SK-N-SH (cell line): ENCODE measurements at regions not wholly inside any gene's neighbourhood (a gene's known extent, or its start where the extent isn't known, plus 50 kb on each side); places are given as distances from the start of the nearest gene placed in this dataset.
A peak's percentile ranks its signal among the peaks of the same experiment; 100 is the strongest.

Experiments
- CTCF ChIA-PET: fragments of 300-600, 350-600 bp; formaldehyde crosslinking; extraction: SDS; loops from one replicate; lab custom pipeline; 2021; lab: Yijun Ruan, JAX
- POLR2A ChIA-PET: fragments of 350-600 bp; sonication (Branson Sonifier 250); formaldehyde crosslinking; extraction: SDS; loops from one replicate; lab custom pipeline; 2020; ENCODE audit warnings: antibody characterized with exemption, inconsistent platforms; lab: Yijun Ruan, JAX
- DNase-seq: peaks from one replicate; pipeline ENCODE4 v3.0.0; 2012
- H2AFZ ChIP-seq: fragments of 200-600 bp; sonication (generic); 2 replicates; pipeline ENCODE4 v1.8.1; 2016; ENCODE audit warnings: antibody characterized with exemption, mild to moderate bottlenecking, low read depth
- H3F3A ChIP-seq: fragments of 200-600 bp; sonication (generic); replicated peaks from 2 replicates; pipeline ENCODE3; 2016; ENCODE audit warnings: antibody characterized with exemption, mild to moderate bottlenecking; ENCODE audit not compliant: insufficient read depth
- H3K27ac ChIP-seq, 2 experiments: fragments of 200-500 bp in 1 of 2; fragments of 200-600 bp in 1 of 2; sonication (Bioruptor generic) in 1 of 2; sonication (generic), shearing (Covaris generic) in 1 of 2; 2 replicates each; pipeline versions ENCODE4 v1.5.1 to v1.6.1; 2014 to 2016; ENCODE audit warnings: low read depth in 2 of 2, inconsistent platforms in 1 of 2, low read length in 1 of 2, mild to moderate bottlenecking in 1 of 2, mixed read lengths in 1 of 2
- H3K27me3 ChIP-seq: fragments of 200-600 bp; sonication (generic), shearing (Covaris generic); 2 replicates; pipeline ENCODE4 v1.6.1; 2016; ENCODE audit warnings: mixed run types; ENCODE audit not compliant: insufficient read depth
- H3K36me3 ChIP-seq, 2 experiments: fragments of 200-500 bp in 1 of 2; fragments of 200-600 bp in 1 of 2; sonication (Bioruptor generic) in 1 of 2; sonication (generic) in 1 of 2; replicated peaks in 1 of 2; 2 replicates each; pipeline versions ENCODE3 to v1.5.1; 2014 to 2016; ENCODE audit warnings: low read length in 1 of 2, mild to moderate bottlenecking in 1 of 2; ENCODE audit not compliant: insufficient read depth in 2 of 2, control insufficient read depth in 1 of 2
- H3K4me1 ChIP-seq, 2 experiments: fragments of 200-500 bp in 1 of 2; fragments of 200-600 bp in 1 of 2; sonication (Bioruptor generic) in 1 of 2; sonication (generic), shearing (Covaris generic) in 1 of 2; 2 replicates each; pipeline versions ENCODE4 v1.5.1 to v1.6.1; 2014 to 2016; ENCODE audit warnings: low read depth in 1 of 2, low read length in 1 of 2, mixed run types in 1 of 2; ENCODE audit not compliant: insufficient read depth in 2 of 2, control insufficient read depth in 1 of 2
- H3K4me2 ChIP-seq: fragments of 200-600 bp; sonication (generic), shearing (Covaris generic); 2 replicates; pipeline ENCODE4 v1.6.1; 2017; ENCODE audit warnings: mixed run types
- H3K4me3 ChIP-seq, 2 experiments: fragments of 200-500 bp in 1 of 2; fragments of 200-600 bp in 1 of 2; sonication (Bioruptor generic) in 1 of 2; sonication (generic), shearing (Covaris generic) in 1 of 2; 2 replicates each; pipeline versions ENCODE4 v1.5.1 to v1.8.1; 2014 to 2016; ENCODE audit warnings: low read depth in 2 of 2, inconsistent platforms in 1 of 2, low read length in 1 of 2, mild to moderate bottlenecking in 1 of 2, mixed read lengths in 1 of 2, moderate library complexity in 1 of 2
- H3K79me2 ChIP-seq: fragments of 200-600 bp; sonication (generic); 2 replicates; pipeline ENCODE4 v1.8.1; 2017; ENCODE audit warnings: mild to moderate bottlenecking; ENCODE audit not compliant: insufficient read depth
- H3K9ac ChIP-seq: fragments of 200-600 bp; sonication (generic); 2 replicates; pipeline ENCODE4 v1.6.1; 2017; ENCODE audit warnings: mixed run types
- H3K9me2 ChIP-seq: fragments of 200-600 bp; sonication (generic); 2 replicates; pipeline ENCODE4 v1.6.1; 2017; ENCODE audit warnings: mixed run types
- H3K9me3 ChIP-seq: fragments of 200-600 bp; sonication (generic); 2 replicates; pipeline ENCODE4 v1.6.1; 2017; ENCODE audit warnings: mixed run types, mild to moderate bottlenecking, moderate library complexity
- H4K20me1 ChIP-seq: fragments of 200-600 bp; sonication (generic); 2 replicates; pipeline ENCODE4 v1.6.1; 2017; ENCODE audit warnings: mild to moderate bottlenecking, mixed run types; ENCODE audit not compliant: insufficient read depth
- CHD2 ChIP-seq: fragments of 150-350 bp; IDR thresholded peaks from 2 replicates; pipeline ENCODE4 v1.6.1; 2018; ENCODE audit warnings: low read length; ENCODE audit not compliant: partially characterized antibody
- CTCF ChIP-seq: fragments of 200-600 bp; sonication (generic); IDR thresholded peaks from 2 replicates; pipeline ENCODE4 v1.6.1; 2017; ENCODE audit warnings: antibody characterized with exemption, mild to moderate bottlenecking, moderate library complexity
- ELF1 ChIP-seq: IDR thresholded peaks from 2 replicates; pipeline ENCODE4 v1.4.0; 2012
- EP300 ChIP-seq, 2 experiments: IDR thresholded peaks; 2 replicates each; pipeline versions ENCODE4 v1.4.0 to v1.6.1; 2012; ENCODE audit warnings: borderline replicate concordance in 1 of 2, low read depth in 1 of 2, low read length in 1 of 2
- EZH2phosphoT487 ChIP-seq: fragments of 200-600 bp; sonication (generic); IDR thresholded peaks from 2 replicates; pipeline ENCODE4 v1.6.1; 2017; ENCODE audit warnings: low read depth, mixed run types, mild to moderate bottlenecking, antibody characterized with exemption, moderate library complexity, borderline replicate concordance
- FOSL2 ChIP-seq: IDR thresholded peaks from 2 replicates; pipeline ENCODE4 v1.4.0; 2012; ENCODE audit warnings: low read depth, mild to moderate bottlenecking, moderate library complexity, borderline replicate concordance
- FOXM1 ChIP-seq: IDR thresholded peaks from 2 replicates; pipeline ENCODE4 v1.4.0; 2012; ENCODE audit warnings: low read depth, mild to moderate bottlenecking
- GABPA ChIP-seq: IDR thresholded peaks from 2 replicates; pipeline ENCODE4 v1.4.0; 2012; ENCODE audit warnings: low read depth, mild to moderate bottlenecking
- JUND ChIP-seq: IDR thresholded peaks from 2 replicates; pipeline ENCODE4 v1.4.0; 2012
- MAX ChIP-seq: IDR thresholded peaks from 2 replicates; pipeline ENCODE4 v1.4.0; 2012; ENCODE audit warnings: low read depth
- MEF2A ChIP-seq: IDR thresholded peaks from 2 replicates; pipeline ENCODE4 v1.4.0; 2012; ENCODE audit warnings: low read depth, borderline replicate concordance
- MXI1 ChIP-seq: IDR thresholded peaks from 2 replicates; pipeline ENCODE4 v1.6.1; 2012; ENCODE audit warnings: mild to moderate bottlenecking, low read depth, low read length, improper control_type of control experiment
- NFIC ChIP-seq: IDR thresholded peaks from 2 replicates; pipeline ENCODE4 v1.4.0; 2012; ENCODE audit warnings: borderline replicate concordance
- NRF1 ChIP-seq: IDR thresholded peaks from 2 replicates; pipeline ENCODE4 v1.6.1; 2012; ENCODE audit warnings: low read depth, mild to moderate bottlenecking, low read length
- POLR2AphosphoS5 ChIP-seq: IDR thresholded peaks from 2 replicates; pipeline ENCODE4 v1.6.1; 2012; ENCODE audit warnings: low read depth, low read length
- RAD21 ChIP-seq: IDR thresholded peaks from 2 replicates; pipeline ENCODE4 v1.6.1; 2012; ENCODE audit warnings: mild to moderate bottlenecking, low read length
- RCOR1 ChIP-seq: fragments of 150-350 bp; IDR thresholded peaks from 2 replicates; pipeline ENCODE4 v1.6.1; 2017; ENCODE audit warnings: antibody characterized with exemption, low read length
- RXRA ChIP-seq: IDR thresholded peaks from 2 replicates; pipeline ENCODE4 v1.4.0; 2012; ENCODE audit warnings: low read depth, mild to moderate bottlenecking, borderline replicate concordance
- SIN3A ChIP-seq: IDR thresholded peaks from 2 replicates; pipeline ENCODE4 v1.6.1; 2012; ENCODE audit warnings: low read depth, mild to moderate bottlenecking, low read length, moderate library complexity, borderline replicate concordance
- TAF1 ChIP-seq: IDR thresholded peaks from 2 replicates; pipeline ENCODE4 v1.6.1; 2012; ENCODE audit warnings: low read depth, mild to moderate bottlenecking, low read length, moderate library complexity, borderline replicate concordance
- TCF12 ChIP-seq: IDR thresholded peaks from 2 replicates; pipeline ENCODE4 v1.4.0; 2012
- TEAD4 ChIP-seq: IDR thresholded peaks from 2 replicates; pipeline ENCODE4 v1.4.0; 2012; ENCODE audit warnings: mild to moderate bottlenecking, borderline replicate concordance; ENCODE audit not compliant: insufficient read depth
- USF2 ChIP-seq: fragments of 150-350 bp; IDR thresholded peaks from 2 replicates; pipeline ENCODE4 v1.6.1; 2017; ENCODE audit warnings: antibody characterized with exemption, low read length, low read depth, borderline replicate concordance
- WGBS: methylation state at CpG from one replicate; pipeline ENCODE4 v1.1.6; 2017; ENCODE audit warnings: low lambda C conversion rate; 5-methylcytosine and 5-hydroxymethylcytosine counted together
- TF ChIP-seq, protein P1 (sequence below): IDR thresholded peaks from 2 replicates; pipeline ENCODE4 v1.4.0; 2012; ENCODE audit warnings: low read depth, borderline replicate concordance
- TF ChIP-seq, protein P2 (sequence below): IDR thresholded peaks from 2 replicates; pipeline ENCODE4; 2012

DNA sequence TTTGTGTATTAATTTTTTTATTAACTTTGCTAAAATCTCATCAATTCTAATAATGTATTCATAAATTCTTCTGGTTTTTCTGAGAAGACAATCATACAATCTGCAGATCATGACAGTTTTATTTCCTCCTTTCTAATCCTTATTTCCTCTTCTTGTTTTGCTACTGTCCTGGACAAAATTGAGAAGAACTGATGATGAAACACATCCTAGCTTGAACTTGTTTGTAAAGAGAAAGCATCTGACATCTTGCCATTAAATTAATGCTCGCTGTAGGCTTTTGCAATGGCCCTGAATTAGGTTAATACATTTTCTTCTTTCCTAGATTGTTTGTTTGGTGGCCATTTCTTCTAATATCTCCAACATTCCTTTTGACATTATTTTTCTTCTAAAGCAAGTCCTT is 110.9 kb upstream of the TPM1 start:
- Histone ChIP-seq H3K4me2 (0 out of 2 replicates have a peak overlapping the region, but pooled peaks have one; percentile 28), H3K4me1 (peaks cover 46 to 49% of the 10 kb centered on the region in 2 experiments), H3F3A (peaks cover 86% of the 10 kb centered on the region), H2AFZ (no peak overlapping the region), H3K27ac (peak overlapping the region; percentile 94 to 95; a peak in 3 of 4 replicates), H3K9me2 (no peaks in the 10 kb centered on the region), H3K79me2 (peaks cover 6% of the 10 kb centered on the region; the same call in 1 of the 2 replicates)
- 97% methylated on average over 1 of the region's 1 CpG for WGBS
- CTCF ChIA-PET: interaction anchor here (0.8 to 1.2 kb wide), 3 partner anchors 19 to 149 kb away, joined by 3 to 4 read pairs (median 3); no protein-coding TSS in a partner anchor
- no peak for TF ChIP-seq NRF1
- TF ChIP-seq RAD21: no peak
- TF ChIP-seq CHD2: no peak
- TF ChIP-seq SIN3A: no peak
- TF ChIP-seq EZH2phosphoT487: no peak
- TF ChIP-seq, all 33 proteins: peak for 0
- no peaks in the 10 kb centered on the region for H4K20me1 ChIP-seq
- POLR2A ChIA-PET: no interaction called here
- no peak overlapping the region for H3K4me3 ChIP-seq
- H3K36me3 ChIP-seq: no peaks in the 10 kb centered on the region
- peak overlapping the region; percentile 61; the same call in 1 of the 2 replicates for H3K9ac ChIP-seq
- H3K27me3 ChIP-seq: no peaks in the 10 kb centered on the region
- DNase-seq: no peak
- no peaks in the 10 kb centered on the region for H3K9me3 ChIP-seq

- Histone ChIP-seq H3K27ac (peak overlapping the region; percentile 94 to 95; a peak in 3 of 4 replicates), H3K4me2 (peak overlapping the region; percentile 70; the same call in 1 of the 2 replicates), H3K27me3 (no peaks in the 10 kb centered on the region), H3K4me3 (no peak overlapping the region), H3F3A (peaks cover 78% of the 10 kb centered on the region), H3K9me3 (no peaks in the 10 kb centered on the region), H3K9me2 (no peaks in the 10 kb centered on the region), H4K20me1 (no peaks in the 10 kb centered on the region), H2AFZ (no peak overlapping the region), H3K79me2 (peaks cover 6% of the 10 kb centered on the region; the same call in 1 of the 2 replicates), H3K36me3 (no peaks in the 10 kb centered on the region), H3K4me1 (peaks cover 46% of the 10 kb centered on the region in 2 experiments), H3K9ac (peak overlapping the region; percentile 61; the same call in 1 of the 2 replicates)
- CTCF ChIA-PET: interaction anchor here (0.8 to 1.6 kb wide), 3 partner anchors 116 to 150 kb away, joined by 3 to 9 read pairs (median 3); no protein-coding TSS in a partner anchor
- no peak for DNase-seq
- 0% methylated on average over 1 of the region's 1 CpG for WGBS
- TF ChIP-seq, protein P1, sequence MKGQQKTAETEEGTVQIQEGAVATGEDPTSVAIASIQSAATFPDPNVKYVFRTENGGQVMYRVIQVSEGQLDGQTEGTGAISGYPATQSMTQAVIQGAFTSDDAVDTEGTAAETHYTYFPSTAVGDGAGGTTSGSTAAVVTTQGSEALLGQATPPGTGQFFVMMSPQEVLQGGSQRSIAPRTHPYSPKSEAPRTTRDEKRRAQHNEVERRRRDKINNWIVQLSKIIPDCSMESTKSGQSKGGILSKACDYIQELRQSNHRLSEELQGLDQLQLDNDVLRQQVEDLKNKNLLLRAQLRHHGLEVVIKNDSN: peak; percentile 32; the same call in 1 of the 2 replicates
- TF ChIP-seq POLR2AphosphoS5 (peak; percentile 68; the same call in 1 of the 2 replicates), JUND (peak; percentile 72), TAF1 (no peak), FOSL2 (peak; percentile 68; the same call in 1 of the 2 replicates), TCF12 (peak; percentile 96), CTCF (no peak), USF2 (no peak), MXI1 (no peak), EP300 (IDR thresholded peaks at IDR 0.05; ENCODE audit: borderline replicate concordance in 1 of 2, low read depth in 1 of 2, low read length in 1 of 2) (peak in 1 of 2 experiments; percentile 90; a peak in 2 of 4 replicates), MAX (peak; percentile 52), NFIC (peak; percentile 72; the same call in 1 of the 2 replicates), MEF2A (0 out of 2 replicates have a peak, but pooled peaks have one; percentile 23), ELF1 (0 out of 2 replicates have a peak, but pooled peaks have one; percentile 8), FOXM1 (peak; percentile 57; the same call in 1 of the 2 replicates), GABPA (no peak), RXRA (peak; percentile 72; the same call in 1 of the 2 replicates), TEAD4 (peak; percentile 76), RCOR1 (no peak), CHD2 (no peak)
- TF ChIP-seq, protein P2, sequence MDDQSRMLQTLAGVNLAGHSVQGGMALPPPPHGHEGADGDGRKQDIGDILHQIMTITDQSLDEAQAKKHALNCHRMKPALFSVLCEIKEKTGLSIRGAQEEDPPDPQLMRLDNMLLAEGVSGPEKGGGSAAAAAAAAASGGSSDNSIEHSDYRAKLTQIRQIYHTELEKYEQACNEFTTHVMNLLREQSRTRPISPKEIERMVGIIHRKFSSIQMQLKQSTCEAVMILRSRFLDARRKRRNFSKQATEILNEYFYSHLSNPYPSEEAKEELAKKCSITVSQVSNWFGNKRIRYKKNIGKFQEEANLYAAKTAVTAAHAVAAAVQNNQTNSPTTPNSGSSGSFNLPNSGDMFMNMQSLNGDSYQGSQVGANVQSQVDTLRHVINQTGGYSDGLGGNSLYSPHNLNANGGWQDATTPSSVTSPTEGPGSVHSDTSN: peak; percentile 81
- POLR2A ChIA-PET: no interaction called here
Measured at GRCh38 chr15:62932436-62932835, 110.1 kb upstream of the TPM1 start.
